ENCODE measurements at regions not wholly inside any gene's neighbourhood (a gene's known extent, or its start where the extent isn't known, plus 50 kb on each side); places are given as distances from the start of the nearest gene placed in this dataset.

DNA sequence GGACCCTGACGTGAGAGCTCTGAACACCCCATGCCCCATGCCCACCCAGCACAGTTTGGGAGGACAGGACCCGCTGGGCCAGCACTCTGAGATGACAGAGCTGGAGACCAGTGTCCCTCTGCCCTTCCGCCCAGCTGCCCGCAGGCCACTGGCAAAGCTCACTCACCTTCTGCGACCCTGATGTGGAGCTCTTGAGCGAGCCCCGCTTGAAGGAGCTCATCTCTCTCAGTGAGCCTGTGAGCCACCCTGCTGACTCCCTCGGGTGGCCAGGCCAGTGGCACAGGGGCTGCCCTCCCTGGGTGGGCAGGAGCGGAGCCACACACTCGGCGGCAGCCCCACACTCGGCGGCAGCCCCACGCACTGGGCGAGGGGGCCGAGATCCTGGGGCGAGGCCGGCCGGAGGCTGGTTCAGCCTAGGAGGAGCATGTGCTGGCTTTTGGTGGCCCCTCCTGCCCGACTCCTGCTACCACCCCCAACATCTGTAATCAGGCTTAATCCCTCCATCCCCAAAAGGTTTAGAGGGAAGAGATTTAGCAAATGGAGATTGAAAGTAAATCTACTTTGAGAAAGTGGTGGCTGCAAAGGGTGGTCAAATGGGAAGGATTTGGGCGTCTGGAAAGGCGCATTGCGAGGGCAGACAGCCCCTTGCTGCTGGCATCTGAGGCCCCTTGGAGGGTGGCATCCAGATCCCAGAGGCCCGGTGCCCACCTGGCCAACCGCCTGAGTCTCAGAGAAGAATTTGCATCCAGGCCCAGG, 59.4 kb upstream of the TRPM1 start:
- Histone ChIP-seq H3K27ac (ENCODE audit: low read depth, low read length) (no peak overlapping the region), H3K4me1 (ENCODE audit: control insufficient read depth in 5 of 5, insufficient read depth in 5 of 5, low read length in 5 of 5) (no peaks in the 10 kb centered on the region), H3K9ac (ENCODE audit: low read length in 5 of 5) (no peak overlapping the region), H3K9me3 (ENCODE audit: control insufficient read depth in 5 of 5, low read length in 5 of 5) (no peaks in the 10 kb centered on the region), H3K4me3 (ENCODE audit: low read depth in 1 of 5, low read length in 5 of 5) (no peak overlapping the region), H3K36me3 (ENCODE audit: control insufficient read depth in 5 of 5, insufficient read depth in 5 of 5, low read length in 5 of 5) (no peaks in the 10 kb centered on the region), H3K27me3 (ENCODE audit: control insufficient read depth in 5 of 5, insufficient read depth in 4 of 5, low read length in 5 of 5) (peaks cover 0 to 3% (median 0%) of the 10 kb centered on the region in 5 donors)

GRCh38 chr15:31161951-31162350, 60.4 kb upstream of the TRPM1 start:
- Histone ChIP-seq H3K4me1 (ENCODE audit: control insufficient read depth in 5 of 5, insufficient read depth in 5 of 5, low read length in 5 of 5) (no peaks in the 10 kb centered on the region), H3K36me3 (ENCODE audit: control insufficient read depth in 5 of 5, insufficient read depth in 5 of 5, low read length in 5 of 5) (no peaks in the 10 kb centered on the region), H3K4me3 (ENCODE audit: low read depth in 1 of 5, low read length in 5 of 5) (no peak overlapping the region)

GRCh38 chr15:31162721-31163510, 61.4 kb upstream of the TRPM1 start:
- no peak overlapping the region for H3K4me3 ChIP-seq (ENCODE audit: low read depth in 1 of 5, low read length in 5 of 5)
- H3K27me3 ChIP-seq (ENCODE audit: control insufficient read depth in 5 of 5, insufficient read depth in 4 of 5, low read length in 5 of 5) = peaks cover 0 to 3% (median 0%) of the 10 kb centered on the region in 5 donors
- no peaks in the 10 kb centered on the region for H3K9me3 ChIP-seq (ENCODE audit: control insufficient read depth in 5 of 5, low read length in 5 of 5)
- H3K27ac ChIP-seq (ENCODE audit: low read depth, low read length) = no peak overlapping the region
- H3K36me3 ChIP-seq (ENCODE audit: control insufficient read depth in 5 of 5, insufficient read depth in 5 of 5, low read length in 5 of 5) = no peaks in the 10 kb centered on the region
- no peak overlapping the region for H3K9ac ChIP-seq (ENCODE audit: low read length in 5 of 5)
- H3K4me1 ChIP-seq (ENCODE audit: control insufficient read depth in 5 of 5, insufficient read depth in 5 of 5, low read length in 5 of 5) = no peaks in the 10 kb centered on the region

More at GRCh38 chr15:31161951-31162350, 60.4 kb upstream of the TRPM1 start:
- Histone ChIP-seq H3K27me3 (ENCODE audit: control insufficient read depth in 5 of 5, insufficient read depth in 4 of 5, low read length in 5 of 5) (peaks cover 0 to 3% (median 0%) of the 10 kb centered on the region in 5 donors), H3K27ac (ENCODE audit: low read depth, low read length) (no peak overlapping the region), H3K9ac (ENCODE audit: low read length in 5 of 5) (no peak overlapping the region), H3K9me3 (ENCODE audit: control insufficient read depth in 5 of 5, low read length in 5 of 5) (no peaks in the 10 kb centered on the region)

GRCh38 chr15:31163769-31164572, 62.4 kb upstream of the TRPM1 start:
- Histone ChIP-seq H3K36me3 (ENCODE audit: control insufficient read depth in 5 of 5, insufficient read depth in 5 of 5, low read length in 5 of 5) (no peaks in the 10 kb centered on the region), H3K9me3 (ENCODE audit: control insufficient read depth in 5 of 5, low read length in 5 of 5) (no peaks in the 10 kb centered on the region), H3K9ac (ENCODE audit: low read length in 5 of 5) (no peak overlapping the region), H3K4me3 (ENCODE audit: low read depth in 1 of 5, low read length in 5 of 5) (no peak overlapping the region), H3K4me1 (ENCODE audit: control insufficient read depth in 5 of 5, insufficient read depth in 5 of 5, low read length in 5 of 5) (no peaks in the 10 kb centered on the region), H3K27ac (ENCODE audit: low read depth, low read length) (no peak overlapping the region), H3K27me3 (ENCODE audit: control insufficient read depth in 5 of 5, insufficient read depth in 4 of 5, low read length in 5 of 5) (peaks cover 0 to 3% (median 0%) of the 10 kb centered on the region in 5 donors)

DNA sequence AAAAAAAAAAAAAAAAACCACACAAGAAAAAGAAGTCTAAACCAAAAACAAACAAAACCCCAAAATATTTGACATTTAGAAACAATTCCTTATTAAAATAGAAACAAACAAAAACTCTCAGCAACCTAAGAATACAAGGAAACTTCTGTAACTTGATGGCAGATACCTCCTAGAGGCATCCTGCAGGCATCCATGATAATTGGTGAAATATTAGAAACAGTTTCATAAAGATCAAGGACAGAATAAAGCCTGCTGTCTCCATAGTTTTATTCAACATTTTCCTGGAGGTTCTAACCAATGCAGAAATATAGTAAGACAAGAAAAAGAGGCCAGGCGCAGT, 63.0 kb upstream of the TRPM1 start:
- no peak overlapping the region for H3K9ac ChIP-seq (ENCODE audit: low read length in 5 of 5)
- no peaks in the 10 kb centered on the region for H3K9me3 ChIP-seq (ENCODE audit: control insufficient read depth in 5 of 5, low read length in 5 of 5)
- H3K4me1 ChIP-seq (ENCODE audit: control insufficient read depth in 5 of 5, insufficient read depth in 5 of 5, low read length in 5 of 5) = no peaks in the 10 kb centered on the region

GRCh38 chr15:31169558-31169957, 68.0 kb upstream of the TRPM1 start:
- no peaks in the 10 kb centered on the region for H3K36me3 ChIP-seq (ENCODE audit: control insufficient read depth in 5 of 5, insufficient read depth in 5 of 5, low read length in 5 of 5)
- H3K27ac ChIP-seq (ENCODE audit: low read depth, low read length) = no peak overlapping the region
- H3K4me3 ChIP-seq (ENCODE audit: low read depth in 1 of 5, low read length in 5 of 5) = no peak overlapping the region
- H3K4me1 ChIP-seq (ENCODE audit: control insufficient read depth in 5 of 5, insufficient read depth in 5 of 5, low read length in 5 of 5) = no peaks in the 10 kb centered on the region
- H3K9me3 ChIP-seq (ENCODE audit: control insufficient read depth in 5 of 5, low read length in 5 of 5) = no peaks in the 10 kb centered on the region
- no peaks in the 10 kb centered on the region for H3K27me3 ChIP-seq (ENCODE audit: control insufficient read depth in 5 of 5, insufficient read depth in 4 of 5, low read length in 5 of 5)
- no peak overlapping the region for H3K9ac ChIP-seq (ENCODE audit: low read length in 5 of 5)

More for the DNA sequence above, 63.0 kb upstream of the TRPM1 start:
- Histone ChIP-seq H3K27me3 (ENCODE audit: control insufficient read depth in 5 of 5, insufficient read depth in 4 of 5, low read length in 5 of 5) (peaks cover 0 to 3% (median 0%) of the 10 kb centered on the region in 5 donors), H3K36me3 (ENCODE audit: control insufficient read depth in 5 of 5, insufficient read depth in 5 of 5, low read length in 5 of 5) (no peaks in the 10 kb centered on the region), H3K27ac (ENCODE audit: low read depth, low read length) (no peak overlapping the region), H3K4me3 (ENCODE audit: low read depth in 1 of 5, low read length in 5 of 5) (no peak overlapping the region)

DNA sequence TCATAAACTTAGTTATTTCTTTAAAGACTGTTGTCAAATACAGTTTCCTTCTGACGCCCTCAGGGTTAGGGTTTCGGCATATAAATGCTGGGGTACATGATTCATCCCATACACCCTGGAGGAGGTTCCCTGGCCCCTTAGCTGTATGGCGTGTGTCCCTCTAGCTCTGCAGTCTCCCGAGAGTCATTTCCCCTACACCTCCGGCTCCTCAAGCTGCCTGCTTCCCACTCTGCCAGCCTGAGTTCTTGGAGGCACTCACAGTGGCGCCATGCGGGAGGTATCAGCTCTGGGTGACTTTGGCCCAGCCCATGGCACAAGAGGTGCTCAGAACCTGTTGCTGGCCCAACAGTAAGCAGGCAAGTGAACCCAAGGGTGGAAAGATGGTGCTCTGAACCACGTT, 70.2 kb upstream of the TRPM1 start:
- no peak overlapping the region for H3K9ac ChIP-seq (ENCODE audit: low read length in 5 of 5)
- H3K36me3 ChIP-seq (ENCODE audit: control insufficient read depth in 5 of 5, insufficient read depth in 5 of 5, low read length in 5 of 5) = no peaks in the 10 kb centered on the region
- no peaks in the 10 kb centered on the region for H3K9me3 ChIP-seq (ENCODE audit: control insufficient read depth in 5 of 5, low read length in 5 of 5)
- H3K27ac ChIP-seq (ENCODE audit: low read depth, low read length) = no peak overlapping the region
- no peaks in the 10 kb centered on the region for H3K27me3 ChIP-seq (ENCODE audit: control insufficient read depth in 5 of 5, insufficient read depth in 4 of 5, low read length in 5 of 5)
- no peaks in the 10 kb centered on the region for H3K4me1 ChIP-seq (ENCODE audit: control insufficient read depth in 5 of 5, insufficient read depth in 5 of 5, low read length in 5 of 5)
- no peak overlapping the region for H3K4me3 ChIP-seq (ENCODE audit: low read depth in 1 of 5, low read length in 5 of 5)

GRCh38 chr15:31172606-31173005, 71.1 kb upstream of the TRPM1 start:
- Histone ChIP-seq H3K27ac (ENCODE audit: low read depth, low read length) (no peak overlapping the region), H3K36me3 (ENCODE audit: control insufficient read depth in 5 of 5, insufficient read depth in 5 of 5, low read length in 5 of 5) (no peaks in the 10 kb centered on the region), H3K27me3 (ENCODE audit: control insufficient read depth in 5 of 5, insufficient read depth in 4 of 5, low read length in 5 of 5) (no peaks in the 10 kb centered on the region), H3K4me3 (ENCODE audit: low read depth in 1 of 5, low read length in 5 of 5) (no peak overlapping the region), H3K9ac (ENCODE audit: low read length in 5 of 5) (no peak overlapping the region), H3K4me1 (ENCODE audit: control insufficient read depth in 5 of 5, insufficient read depth in 5 of 5, low read length in 5 of 5) (no peaks in the 10 kb centered on the region), H3K9me3 (ENCODE audit: control insufficient read depth in 5 of 5, low read length in 5 of 5) (no peaks in the 10 kb centered on the region)

DNA sequence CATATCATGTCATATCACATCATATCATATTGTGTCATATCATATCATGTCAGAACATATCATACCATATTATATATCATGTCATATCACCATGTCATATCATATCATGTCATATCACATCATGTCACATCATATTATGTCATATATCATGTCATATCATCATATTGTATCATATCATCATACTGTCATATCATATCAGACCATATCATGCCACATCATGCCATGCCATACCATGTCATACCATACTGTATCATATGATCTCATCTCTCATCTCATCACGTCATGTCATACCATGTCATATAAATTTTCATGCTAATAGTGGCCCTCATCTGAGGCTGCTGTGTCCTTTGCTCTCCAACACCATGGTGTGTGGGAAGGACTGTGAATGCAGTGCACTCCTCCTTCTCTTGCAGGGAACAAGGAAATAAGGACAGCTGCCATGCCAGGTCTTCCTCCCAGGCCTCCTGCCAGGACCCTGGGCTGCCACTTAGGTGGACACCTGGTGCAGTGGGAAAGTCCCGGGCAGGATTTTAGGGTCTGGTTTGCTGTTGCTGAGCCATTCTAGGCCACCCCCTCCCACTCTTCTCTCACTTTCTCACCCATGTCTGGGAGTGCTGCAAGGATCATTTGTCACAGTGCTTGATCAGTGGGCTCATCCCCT, 72.4 kb upstream of the TRPM1 start:
- Histone ChIP-seq H3K36me3 (ENCODE audit: control insufficient read depth in 5 of 5, insufficient read depth in 5 of 5, low read length in 5 of 5) (no peaks in the 10 kb centered on the region), H3K27me3 (ENCODE audit: control insufficient read depth in 5 of 5, insufficient read depth in 4 of 5, low read length in 5 of 5) (no peaks in the 10 kb centered on the region), H3K27ac (ENCODE audit: low read depth, low read length) (no peak overlapping the region), H3K9me3 (ENCODE audit: control insufficient read depth in 5 of 5, low read length in 5 of 5) (no peaks in the 10 kb centered on the region), H3K4me1 (ENCODE audit: control insufficient read depth in 5 of 5, insufficient read depth in 5 of 5, low read length in 5 of 5) (no peaks in the 10 kb centered on the region), H3K9ac (ENCODE audit: low read length in 5 of 5) (no peak overlapping the region), H3K4me3 (ENCODE audit: low read depth in 1 of 5, low read length in 5 of 5) (no peak overlapping the region)

All from subcutaneous abdominal adipose tissue (tissue), 5 donors.